Heart right ventricle (tissue), 16 donors: ENCODE measurements at regions not wholly inside any gene's neighbourhood (a gene's known extent, or its start where the extent isn't known, plus 50 kb on each side); places are given as distances from the start of the nearest gene placed in this dataset.

Experiments used
- ATAC-seq, 8 donors: fragments of 200-7000 bp; cut with Tn5 transposase; one replicate each; pipeline ENCODE4 v1.9.1; 2020; ENCODE audit warnings: mild to moderate bottlenecking in 8 of 8, moderate library complexity in 8 of 8, moderate number of reproducible peaks in 1 of 8
- DNase-seq, 2 donors: peaks; one replicate each; pipeline ENCODE4 v3.0.0-alpha.2; 2020
- H3K27ac ChIP-seq, 10 donors: fragments of 200-600 bp; sonication (generic) in 2 of 10; one replicate each; pipeline versions ENCODE4 v1.5.0 to v1.8.0; 2020 to 2022; ENCODE audit warnings: mild to moderate bottlenecking in 3 of 10
- H3K27me3 ChIP-seq, 7 donors: fragments of 200-600 bp; one replicate each; pipeline ENCODE4 v1.8.0; 2021 to 2022; ENCODE audit warnings: mild to moderate bottlenecking in 2 of 7
- H3K36me3 ChIP-seq, 9 donors: fragments of 200-600 bp; sonication (generic) in 1 of 9; one replicate each; pipeline versions ENCODE4 v1.5.0 to v1.8.0; 2020 to 2022; ENCODE audit warnings: mild to moderate bottlenecking in 2 of 9
- H3K4me1 ChIP-seq, 9 donors: fragments of 200-600 bp; sonication (generic) in 1 of 9; one replicate each; pipeline versions ENCODE4 v1.5.0 to v1.8.0; 2020 to 2022; ENCODE audit warnings: mild to moderate bottlenecking in 4 of 9
- H3K4me3 ChIP-seq, 10 donors: fragments of 200-600 bp; sonication (generic) in 2 of 10; one replicate each; pipeline versions ENCODE4 v1.5.0 to v1.8.0; 2020 to 2022; ENCODE audit warnings: mild to moderate bottlenecking in 7 of 10, moderate library complexity in 2 of 10
- H3K9me3 ChIP-seq, 11 donors: fragments of 200-600 bp in 10 of 11; sonication (generic) in 2 of 11; one replicate each; pipeline versions ENCODE4 v1.5.0 to v1.8.0; 2013 to 2022; ENCODE audit warnings: mild to moderate bottlenecking in 2 of 11, control low read depth in 1 of 11, moderate library complexity in 1 of 11
- WGBS, 2 donors: extraction: QIAGEN DNeasy Blood & Tissue Kit; methylation state at CpG; one replicate each; pipeline ENCODE4 v1.1.7; 2013; ENCODE audit warnings: inconsistent platforms in 1 of 2; 5-methylcytosine and 5-hydroxymethylcytosine counted together
- intact Hi-C, 10 donors: fragments of 100-400 bp; cut with DNase I; formaldehyde crosslinking; loops; one replicate each; pipeline versions ENCODE4 v1.11.1 to v1.14.2; 2022
- TF ChIP-seq, protein P1 (sequence below), 9 donors: fragments of 200-600 bp; sonication (generic) in 2 of 9; IDR thresholded peaks; one replicate each; pipeline versions ENCODE4 v1.5.0 to v1.8.0; 2021 to 2022; ENCODE audit warnings: antibody characterized with exemption in 9 of 9, mild to moderate bottlenecking in 5 of 9, moderate library complexity in 1 of 9
- donor health status: Arrhythmogenic right ventricular cardiomyopathy.
- donor health status: ischemic (EF 13 %, LVEDD 7.1; RV severe dilation, severe dysfunction).
- donor health status: healthy with polysubstance abuse.
- donor health status: DM: no; HTN: yes; CAD: no.
- donor health status: DM: no; HTN: no; CAD: no.
- donor health status: ischemic (EF 25% LVEDD 6.9; RV normal size, moderate dysfunction).
- donor health status: ischemic (EF 25% LVEDD 5.7; RV mildly dilated, moderate dysfunction).
- donor health status: healthy.
- donor health status: DM: yes; HTN: yes; CAD: no.
- donor health status: Ischemic cardiomyopathy.
- donor health status: ischemic (EF 35%, LVEDD 5.7; RV mildly dilated, moderate dysfunction).
- donor health status: nonischemic (EF 11% LVEDD 7.7; RV severe dilation, severe dysfunction).
- donor health status: DM: yes; HTN: yes; CAD: no.
- donor health status: PGD.
- donor health status: ischemic (EF 29% LVEDD 5.4; RV normal size, mild dysfunction).
- donor health status: nonischemic (EF 23%, LVEDD 6.1; RV moderate dilation, normal function).

DNA sequence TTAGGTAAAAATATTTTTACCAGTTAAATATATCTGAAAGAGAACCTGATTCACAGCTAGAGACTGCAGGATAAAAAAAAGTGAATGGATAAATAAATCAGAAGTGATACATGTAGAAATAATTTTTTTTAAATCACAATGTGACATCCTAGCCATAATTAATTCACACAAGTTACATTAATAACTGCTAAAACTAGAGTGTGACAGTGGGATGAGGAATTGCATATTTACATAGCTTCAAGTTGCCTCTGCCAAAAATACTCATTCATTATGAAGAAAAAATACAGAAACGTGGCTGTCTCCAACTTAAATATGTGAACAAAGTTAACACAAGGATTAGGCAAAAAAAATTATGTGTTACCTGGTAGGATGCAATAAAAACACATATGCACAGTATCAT lies 473.5 kb upstream of the SEMA3A start:
- H3K27ac ChIP-seq: no peak overlapping the region
- H3K4me3 ChIP-seq: no peak overlapping the region
- WGBS, 2 donors: 45 to 59% methylated on average over 1 of the region's 1 CpG
- no peaks in the 10 kb centered on the region for H3K27me3 ChIP-seq
- H3K4me1 ChIP-seq: peaks cover 0 to 5% (median 0%) of the 10 kb centered on the region in 9 donors
- DNase-seq: no peak
- no peak for ATAC-seq
- intact Hi-C loops: loop anchor here in 1 of 10 donors (5.0 kb wide), 1 partner anchor 36 kb away; no protein-coding TSS in a partner anchor
- TF ChIP-seq, protein P1, sequence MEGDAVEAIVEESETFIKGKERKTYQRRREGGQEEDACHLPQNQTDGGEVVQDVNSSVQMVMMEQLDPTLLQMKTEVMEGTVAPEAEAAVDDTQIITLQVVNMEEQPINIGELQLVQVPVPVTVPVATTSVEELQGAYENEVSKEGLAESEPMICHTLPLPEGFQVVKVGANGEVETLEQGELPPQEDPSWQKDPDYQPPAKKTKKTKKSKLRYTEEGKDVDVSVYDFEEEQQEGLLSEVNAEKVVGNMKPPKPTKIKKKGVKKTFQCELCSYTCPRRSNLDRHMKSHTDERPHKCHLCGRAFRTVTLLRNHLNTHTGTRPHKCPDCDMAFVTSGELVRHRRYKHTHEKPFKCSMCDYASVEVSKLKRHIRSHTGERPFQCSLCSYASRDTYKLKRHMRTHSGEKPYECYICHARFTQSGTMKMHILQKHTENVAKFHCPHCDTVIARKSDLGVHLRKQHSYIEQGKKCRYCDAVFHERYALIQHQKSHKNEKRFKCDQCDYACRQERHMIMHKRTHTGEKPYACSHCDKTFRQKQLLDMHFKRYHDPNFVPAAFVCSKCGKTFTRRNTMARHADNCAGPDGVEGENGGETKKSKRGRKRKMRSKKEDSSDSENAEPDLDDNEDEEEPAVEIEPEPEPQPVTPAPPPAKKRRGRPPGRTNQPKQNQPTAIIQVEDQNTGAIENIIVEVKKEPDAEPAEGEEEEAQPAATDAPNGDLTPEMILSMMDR (IDR thresholded peaks at IDR 0.05): no peak
- no peaks in the 10 kb centered on the region for H3K36me3 ChIP-seq
- H3K9me3 ChIP-seq: no peaks in the 10 kb centered on the region

DNA sequence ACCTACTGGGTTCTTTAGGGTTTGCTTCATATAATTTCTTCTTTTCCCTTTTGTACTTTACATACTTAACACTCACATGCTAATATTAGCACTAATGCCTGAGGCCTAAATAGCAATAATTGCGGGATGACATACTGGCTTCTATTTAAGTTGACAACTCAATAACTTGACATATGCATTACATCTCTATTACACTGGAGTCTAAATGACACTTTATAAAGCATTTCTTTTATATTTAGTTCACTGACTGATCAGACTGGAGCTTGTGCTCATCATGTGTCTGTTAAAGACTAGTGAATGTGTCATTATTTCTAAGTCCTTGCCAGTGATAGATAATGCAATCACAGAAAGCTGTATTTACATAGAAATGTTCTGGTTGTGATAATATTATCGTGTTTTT lies 472.1 kb upstream of the SEMA3A start:
- peaks cover 0 to 5% (median 0%) of the 10 kb centered on the region in 9 donors for H3K4me1 ChIP-seq
- DNase-seq (no peak), ATAC-seq (no peak)
- no peaks in the 10 kb centered on the region for H3K27me3 ChIP-seq
- TF ChIP-seq, protein P1 (IDR thresholded peaks at IDR 0.05): no peak
- WGBS, 2 donors: 56 to 59% methylated on average over 2 of the region's 2 CpGs
- H3K27ac ChIP-seq: no peak overlapping the region
- H3K9me3 ChIP-seq: no peaks in the 10 kb centered on the region
- H3K36me3 ChIP-seq: no peaks in the 10 kb centered on the region
- H3K4me3 ChIP-seq: no peak overlapping the region
- intact Hi-C loops: loop anchor here in 1 of 10 donors (5.0 kb wide), 1 partner anchor 34 kb away; no protein-coding TSS in a partner anchor

DNA sequence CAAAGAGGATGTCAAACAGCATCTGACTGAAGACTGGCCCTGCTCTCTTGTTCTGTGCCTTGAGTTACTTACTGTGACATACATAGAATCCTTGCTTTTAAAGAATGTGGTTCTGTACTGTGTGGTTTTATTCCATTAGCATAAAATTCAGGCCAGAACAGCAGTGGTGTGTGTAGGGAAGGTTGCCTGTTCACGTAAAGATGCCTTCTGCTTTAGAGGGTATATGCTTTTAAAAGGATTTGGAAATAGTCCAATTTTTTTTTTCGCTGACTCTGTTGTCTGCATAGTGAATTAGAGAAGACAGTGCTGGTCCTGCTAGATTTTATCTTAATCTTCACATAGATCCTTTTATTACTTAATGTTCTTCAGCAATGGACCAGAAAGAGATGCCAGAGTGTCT lies 470.8 kb upstream of the SEMA3A start:
- ATAC-seq (peak in 1 of 8 donors; percentile 42), DNase-seq (no peak)
- TF ChIP-seq, protein P1 (IDR thresholded peaks at IDR 0.05): no peak
- Histone ChIP-seq H3K4me1 (peaks cover 0 to 5% (median 0%) of the 10 kb centered on the region in 9 donors), H3K27ac (no peak overlapping the region), H3K9me3 (no peaks in the 10 kb centered on the region), H3K4me3 (no peak overlapping the region), H3K36me3 (no peaks in the 10 kb centered on the region), H3K27me3 (no peaks in the 10 kb centered on the region)
- intact Hi-C loops: loop anchor here in 1 of 10 donors (5.0 kb wide), 1 partner anchor 33 kb away; no protein-coding TSS in a partner anchor
- WGBS, 2 donors: 74 to 80% methylated on average over 2 of the region's 2 CpGs

DNA sequence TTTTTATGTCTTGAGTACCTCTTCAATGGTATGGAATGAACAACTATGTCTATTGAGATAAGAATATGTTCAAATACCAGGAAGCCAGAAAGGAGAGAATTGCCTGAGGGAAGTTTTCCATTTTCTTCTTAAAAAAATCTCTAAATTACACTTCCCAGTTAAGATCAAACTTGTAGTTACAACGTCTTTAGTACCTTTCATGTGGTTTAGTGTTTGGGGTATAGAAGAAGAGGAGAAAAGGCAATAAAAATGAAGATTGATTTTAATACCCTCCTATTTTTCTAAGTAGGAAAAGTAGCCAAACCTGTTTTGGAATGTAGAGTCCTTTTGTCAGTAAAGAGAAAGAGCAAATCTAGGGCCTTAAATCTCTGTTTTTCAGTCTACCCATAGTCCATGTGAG lies 470.0 kb upstream of the SEMA3A start:
- WGBS, 2 donors: 88 to 95% methylated on average over 1 of the region's 1 CpG
- peaks cover 0 to 5% (median 0%) of the 10 kb centered on the region in 9 donors for H3K4me1 ChIP-seq
- intact Hi-C loops: loop anchor here in 1 of 10 donors (5.0 kb wide), 1 partner anchor 32 kb away; no protein-coding TSS in a partner anchor

More for the DNA sequence above, 470.0 kb upstream of the SEMA3A start:
- no peak for ATAC-seq
- TF ChIP-seq, protein P1 (IDR thresholded peaks at IDR 0.05): no peak
- Histone ChIP-seq H3K27me3 (no peaks in the 10 kb centered on the region), H3K36me3 (no peaks in the 10 kb centered on the region), H3K4me3 (no peak overlapping the region), H3K27ac (no peak overlapping the region), H3K9me3 (no peaks in the 10 kb centered on the region)
- no peak for DNase-seq
